Ishikawa (cell line): ENCODE measurements at regions not wholly inside any gene's neighbourhood (a gene's known extent, or its start where the extent isn't known, plus 50 kb on each side); places are given as distances from the start of the nearest gene placed in this dataset.

Experiments used
- CEBPB ChIP-seq: IDR thresholded peaks from 2 replicates; pipeline ENCODE4 v1.6.1; 2012
- EGR1 ChIP-seq: IDR thresholded peaks from 2 replicates; pipeline ENCODE4 v1.6.1; 2012
- ZBTB7A ChIP-seq: IDR thresholded peaks from 2 replicates; pipeline ENCODE4 v1.6.1; 2012; ENCODE audit warnings: low read depth

DNA sequence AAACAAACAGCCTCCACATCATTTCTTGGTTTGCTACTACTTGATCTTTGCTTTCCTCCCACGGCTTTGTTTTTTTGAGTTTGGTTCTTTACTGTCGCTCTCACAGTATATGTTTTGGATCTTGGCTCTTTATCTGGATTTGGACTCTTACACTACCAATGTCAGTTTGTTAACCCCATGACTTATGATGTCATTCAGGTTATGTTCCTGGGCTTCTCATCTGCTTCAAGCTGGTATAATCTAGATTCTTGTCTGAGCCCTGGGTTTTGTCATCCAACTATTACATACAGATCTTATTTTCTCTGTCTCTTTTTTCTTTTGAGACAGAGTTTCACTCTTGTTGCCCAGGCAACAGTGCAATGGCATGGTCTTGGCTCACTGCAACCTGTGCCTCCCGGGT is 482.9 kb upstream of the TEX13C start:
- no peak for TF ChIP-seq CEBPB
- TF ChIP-seq ZBTB7A, result no peak
- TF ChIP-seq EGR1, result no peak
